ENCODE measurements at regions not wholly inside any gene's neighbourhood (a gene's known extent, or its start where the extent isn't known, plus 50 kb on each side); places are given as distances from the start of the nearest gene placed in this dataset.

DNA sequence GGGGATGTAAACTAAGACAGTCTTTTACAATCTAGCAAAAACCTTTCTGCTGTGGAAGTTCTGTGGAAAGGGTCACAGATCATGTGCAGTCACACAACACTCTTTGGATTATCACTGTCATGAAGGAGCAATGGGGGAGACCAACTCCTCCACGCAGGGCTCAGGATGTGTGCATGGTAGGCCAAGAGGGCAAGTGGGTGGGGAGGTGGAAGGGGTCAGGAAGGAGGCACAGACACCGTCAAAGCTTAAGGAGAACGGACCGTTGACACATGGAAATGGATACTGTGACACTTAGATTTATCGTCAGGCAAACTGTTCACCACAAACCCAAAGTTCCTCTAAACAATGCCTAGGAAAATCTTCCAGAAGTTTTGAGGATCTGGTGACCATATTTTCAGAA, 215.8 kb downstream of the PAX1 start:
- DNase-seq (ENCODE audit: low spot score) = no peak
- Mint-ChIP-seq H3K36me3 (no peaks in the 10 kb centered on the region), H3K4me3 (no peak overlapping the region), H3K4me1 (peaks cover 6% of the 10 kb centered on the region), H3K27ac (no peak overlapping the region), H3K27me3 (ENCODE audit: low read depth) (no peaks in the 10 kb centered on the region), H3K9me3 (peaks cover 20% of the 10 kb centered on the region)
- ATAC-seq = no peak
- TF ChIP-seq SP1 (CRISPR knock-in tag; conservative IDR thresholded peaks at IDR 0.05) (no peak), FOXP1 (CRISPR knock-in tag; IDR thresholded peaks at IDR 0.05; ENCODE audit: borderline replicate concordance) (no peak), PRRX2 (CRISPR knock-in tag; IDR thresholded peaks at IDR 0.05) (no peak), SMAD3 (CRISPR knock-in tag; IDR thresholded peaks at IDR 0.05; ENCODE audit: borderline replicate concordance) (no peak), ELF4 (CRISPR knock-in tag; IDR thresholded peaks at IDR 0.05; ENCODE audit: low read depth) (no peak), JUN (CRISPR knock-in tag; IDR thresholded peaks at IDR 0.05) (no peak), TCF7 (CRISPR knock-in tag; IDR thresholded peaks at IDR 0.05; ENCODE audit: low read depth) (no peak), NFATC4 (CRISPR knock-in tag; IDR thresholded peaks at IDR 0.05) (no peak), GABPB1 (CRISPR knock-in tag; IDR thresholded peaks at IDR 0.05) (no peak), ATF1 (CRISPR knock-in tag; IDR thresholded peaks at IDR 0.05) (no peak), EMX1 (CRISPR knock-in tag; IDR thresholded peaks at IDR 0.05) (no peak), GTF2I (CRISPR knock-in tag; conservative IDR thresholded peaks at IDR 0.05) (no peak), RORB (CRISPR knock-in tag; IDR thresholded peaks at IDR 0.05) (no peak), ZNF671 (CRISPR knock-in tag; IDR thresholded peaks at IDR 0.05) (no peak), NR2C2 (CRISPR knock-in tag; IDR thresholded peaks at IDR 0.05) (no peak), ESRRA (CRISPR knock-in tag; IDR thresholded peaks at IDR 0.05; ENCODE audit: borderline replicate concordance) (no peak)
- TF ChIP-seq, protein P1, sequence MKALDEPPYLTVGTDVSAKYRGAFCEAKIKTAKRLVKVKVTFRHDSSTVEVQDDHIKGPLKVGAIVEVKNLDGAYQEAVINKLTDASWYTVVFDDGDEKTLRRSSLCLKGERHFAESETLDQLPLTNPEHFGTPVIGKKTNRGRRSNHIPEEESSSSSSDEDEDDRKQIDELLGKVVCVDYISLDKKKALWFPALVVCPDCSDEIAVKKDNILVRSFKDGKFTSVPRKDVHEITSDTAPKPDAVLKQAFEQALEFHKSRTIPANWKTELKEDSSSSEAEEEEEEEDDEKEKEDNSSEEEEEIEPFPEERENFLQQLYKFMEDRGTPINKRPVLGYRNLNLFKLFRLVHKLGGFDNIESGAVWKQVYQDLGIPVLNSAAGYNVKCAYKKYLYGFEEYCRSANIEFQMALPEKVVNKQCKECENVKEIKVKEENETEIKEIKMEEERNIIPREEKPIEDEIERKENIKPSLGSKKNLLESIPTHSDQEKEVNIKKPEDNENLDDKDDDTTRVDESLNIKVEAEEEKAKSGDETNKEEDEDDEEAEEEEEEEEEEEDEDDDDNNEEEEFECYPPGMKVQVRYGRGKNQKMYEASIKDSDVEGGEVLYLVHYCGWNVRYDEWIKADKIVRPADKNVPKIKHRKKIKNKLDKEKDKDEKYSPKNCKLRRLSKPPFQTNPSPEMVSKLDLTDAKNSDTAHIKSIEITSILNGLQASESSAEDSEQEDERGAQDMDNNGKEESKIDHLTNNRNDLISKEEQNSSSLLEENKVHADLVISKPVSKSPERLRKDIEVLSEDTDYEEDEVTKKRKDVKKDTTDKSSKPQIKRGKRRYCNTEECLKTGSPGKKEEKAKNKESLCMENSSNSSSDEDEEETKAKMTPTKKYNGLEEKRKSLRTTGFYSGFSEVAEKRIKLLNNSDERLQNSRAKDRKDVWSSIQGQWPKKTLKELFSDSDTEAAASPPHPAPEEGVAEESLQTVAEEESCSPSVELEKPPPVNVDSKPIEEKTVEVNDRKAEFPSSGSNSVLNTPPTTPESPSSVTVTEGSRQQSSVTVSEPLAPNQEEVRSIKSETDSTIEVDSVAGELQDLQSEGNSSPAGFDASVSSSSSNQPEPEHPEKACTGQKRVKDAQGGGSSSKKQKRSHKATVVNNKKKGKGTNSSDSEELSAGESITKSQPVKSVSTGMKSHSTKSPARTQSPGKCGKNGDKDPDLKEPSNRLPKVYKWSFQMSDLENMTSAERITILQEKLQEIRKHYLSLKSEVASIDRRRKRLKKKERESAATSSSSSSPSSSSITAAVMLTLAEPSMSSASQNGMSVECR (CRISPR knock-in tag; IDR thresholded peaks at IDR 0.05; ENCODE audit: borderline replicate concordance) = no peak
- TF ChIP-seq, protein P2, sequence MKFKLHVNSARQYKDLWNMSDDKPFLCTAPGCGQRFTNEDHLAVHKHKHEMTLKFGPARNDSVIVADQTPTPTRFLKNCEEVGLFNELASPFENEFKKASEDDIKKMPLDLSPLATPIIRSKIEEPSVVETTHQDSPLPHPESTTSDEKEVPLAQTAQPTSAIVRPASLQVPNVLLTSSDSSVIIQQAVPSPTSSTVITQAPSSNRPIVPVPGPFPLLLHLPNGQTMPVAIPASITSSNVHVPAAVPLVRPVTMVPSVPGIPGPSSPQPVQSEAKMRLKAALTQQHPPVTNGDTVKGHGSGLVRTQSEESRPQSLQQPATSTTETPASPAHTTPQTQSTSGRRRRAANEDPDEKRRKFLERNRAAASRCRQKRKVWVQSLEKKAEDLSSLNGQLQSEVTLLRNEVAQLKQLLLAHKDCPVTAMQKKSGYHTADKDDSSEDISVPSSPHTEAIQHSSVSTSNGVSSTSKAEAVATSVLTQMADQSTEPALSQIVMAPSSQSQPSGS (CRISPR knock-in tag; IDR thresholded peaks at IDR 0.05; ENCODE audit: borderline replicate concordance, low read depth) = no peak
- TF ChIP-seq, protein P3, sequence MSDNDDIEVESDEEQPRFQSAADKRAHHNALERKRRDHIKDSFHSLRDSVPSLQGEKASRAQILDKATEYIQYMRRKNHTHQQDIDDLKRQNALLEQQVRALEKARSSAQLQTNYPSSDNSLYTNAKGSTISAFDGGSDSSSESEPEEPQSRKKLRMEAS (CRISPR knock-in tag; IDR thresholded peaks at IDR 0.05) = no peak
- TF ChIP-seq, protein P4, sequence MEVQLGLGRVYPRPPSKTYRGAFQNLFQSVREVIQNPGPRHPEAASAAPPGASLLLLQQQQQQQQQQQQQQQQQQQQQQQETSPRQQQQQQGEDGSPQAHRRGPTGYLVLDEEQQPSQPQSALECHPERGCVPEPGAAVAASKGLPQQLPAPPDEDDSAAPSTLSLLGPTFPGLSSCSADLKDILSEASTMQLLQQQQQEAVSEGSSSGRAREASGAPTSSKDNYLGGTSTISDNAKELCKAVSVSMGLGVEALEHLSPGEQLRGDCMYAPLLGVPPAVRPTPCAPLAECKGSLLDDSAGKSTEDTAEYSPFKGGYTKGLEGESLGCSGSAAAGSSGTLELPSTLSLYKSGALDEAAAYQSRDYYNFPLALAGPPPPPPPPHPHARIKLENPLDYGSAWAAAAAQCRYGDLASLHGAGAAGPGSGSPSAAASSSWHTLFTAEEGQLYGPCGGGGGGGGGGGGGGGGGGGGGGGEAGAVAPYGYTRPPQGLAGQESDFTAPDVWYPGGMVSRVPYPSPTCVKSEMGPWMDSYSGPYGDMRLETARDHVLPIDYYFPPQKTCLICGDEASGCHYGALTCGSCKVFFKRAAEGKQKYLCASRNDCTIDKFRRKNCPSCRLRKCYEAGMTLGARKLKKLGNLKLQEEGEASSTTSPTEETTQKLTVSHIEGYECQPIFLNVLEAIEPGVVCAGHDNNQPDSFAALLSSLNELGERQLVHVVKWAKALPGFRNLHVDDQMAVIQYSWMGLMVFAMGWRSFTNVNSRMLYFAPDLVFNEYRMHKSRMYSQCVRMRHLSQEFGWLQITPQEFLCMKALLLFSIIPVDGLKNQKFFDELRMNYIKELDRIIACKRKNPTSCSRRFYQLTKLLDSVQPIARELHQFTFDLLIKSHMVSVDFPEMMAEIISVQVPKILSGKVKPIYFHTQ (CRISPR knock-in tag; IDR thresholded peaks at IDR 0.05) = no peak
- CTCF ChIA-PET = no interaction called here
- POLR2A ChIA-PET = no interaction called here

DNA sequence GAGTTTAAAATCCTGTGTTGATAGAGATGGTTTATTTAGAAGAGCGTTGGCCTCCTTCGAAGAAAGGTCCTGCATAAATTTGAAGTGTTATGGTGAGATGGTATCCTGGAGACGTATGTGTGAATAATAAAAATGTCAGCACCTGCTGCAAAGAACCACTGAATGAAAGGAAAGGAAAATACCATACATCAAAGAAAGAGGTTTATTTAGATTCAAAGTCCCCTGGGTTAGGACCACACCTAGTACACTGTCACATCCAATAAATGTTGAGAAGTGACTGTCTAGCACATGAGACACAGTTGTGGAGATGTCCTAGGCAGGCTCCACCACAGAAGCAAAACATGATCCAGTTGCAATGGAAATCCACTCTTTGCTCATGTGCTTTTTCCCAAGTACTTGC, 214.7 kb downstream of the PAX1 start:
- ChIA-PET POLR2A (no interaction called here), CTCF (no interaction called here)
- H3K9me3 Mint-ChIP-seq = peaks cover 20% of the 10 kb centered on the region
- no peaks in the 10 kb centered on the region for H3K36me3 Mint-ChIP-seq
- H3K27me3 Mint-ChIP-seq (ENCODE audit: low read depth) = no peaks in the 10 kb centered on the region
- DNase-seq (ENCODE audit: low spot score) (no peak), ATAC-seq (no peak)
- H3K27ac Mint-ChIP-seq = no peak overlapping the region
- peaks cover 4% of the 10 kb centered on the region for H3K4me1 Mint-ChIP-seq
- no peak overlapping the region for H3K4me3 Mint-ChIP-seq
- TF ChIP-seq, protein P5, sequence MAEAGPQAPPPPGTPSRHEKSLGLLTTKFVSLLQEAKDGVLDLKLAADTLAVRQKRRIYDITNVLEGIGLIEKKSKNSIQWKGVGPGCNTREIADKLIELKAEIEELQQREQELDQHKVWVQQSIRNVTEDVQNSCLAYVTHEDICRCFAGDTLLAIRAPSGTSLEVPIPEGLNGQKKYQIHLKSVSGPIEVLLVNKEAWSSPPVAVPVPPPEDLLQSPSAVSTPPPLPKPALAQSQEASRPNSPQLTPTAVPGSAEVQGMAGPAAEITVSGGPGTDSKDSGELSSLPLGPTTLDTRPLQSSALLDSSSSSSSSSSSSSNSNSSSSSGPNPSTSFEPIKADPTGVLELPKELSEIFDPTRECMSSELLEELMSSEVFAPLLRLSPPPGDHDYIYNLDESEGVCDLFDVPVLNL (CRISPR knock-in tag; IDR thresholded peaks at IDR 0.05; ENCODE audit: borderline replicate concordance, low read depth) = no peak
- TF ChIP-seq CREB1 (CRISPR knock-in tag; IDR thresholded peaks at IDR 0.05) (no peak), GRHL2 (CRISPR knock-in tag; IDR thresholded peaks at IDR 0.05; ENCODE audit: insufficient replicate concordance, severe bottlenecking) (no peak), NR2C2 (CRISPR knock-in tag; IDR thresholded peaks at IDR 0.05) (no peak), ZNF219 (CRISPR knock-in tag; IDR thresholded peaks at IDR 0.05; ENCODE audit: borderline replicate concordance) (no peak)
- TF ChIP-seq, protein P6, sequence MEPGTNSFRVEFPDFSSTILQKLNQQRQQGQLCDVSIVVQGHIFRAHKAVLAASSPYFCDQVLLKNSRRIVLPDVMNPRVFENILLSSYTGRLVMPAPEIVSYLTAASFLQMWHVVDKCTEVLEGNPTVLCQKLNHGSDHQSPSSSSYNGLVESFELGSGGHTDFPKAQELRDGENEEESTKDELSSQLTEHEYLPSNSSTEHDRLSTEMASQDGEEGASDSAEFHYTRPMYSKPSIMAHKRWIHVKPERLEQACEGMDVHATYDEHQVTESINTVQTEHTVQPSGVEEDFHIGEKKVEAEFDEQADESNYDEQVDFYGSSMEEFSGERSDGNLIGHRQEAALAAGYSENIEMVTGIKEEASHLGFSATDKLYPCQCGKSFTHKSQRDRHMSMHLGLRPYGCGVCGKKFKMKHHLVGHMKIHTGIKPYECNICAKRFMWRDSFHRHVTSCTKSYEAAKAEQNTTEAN (CRISPR knock-in tag; IDR thresholded peaks at IDR 0.05) = no peak
- TF ChIP-seq, protein P2 (CRISPR knock-in tag; IDR thresholded peaks at IDR 0.05; ENCODE audit: borderline replicate concordance, low read depth) = no peak
